ENCODE measurements at regions not wholly inside any gene's neighbourhood (a gene's known extent, or its start where the extent isn't known, plus 50 kb on each side); places are given as distances from the start of the nearest gene placed in this dataset.
A peak's percentile ranks its signal among the peaks of the same experiment; 100 is the strongest.

GRCh38 chr6:167054987-167055386 lies 55.8 kb downstream of the CEP43 start:
- DNase-seq (ENCODE audit: low read depth in 1 of 2, low spot score in 1 of 2): no peak
- H3K27me3 ChIP-seq (ENCODE audit: insufficient read depth, poor library complexity, severe bottlenecking): no peaks in the 10 kb centered on the region
- no peak overlapping the region for H3K4me3 ChIP-seq (replicated peaks; ENCODE audit: insufficient read depth, low read length)
- TF ChIP-seq POLR2AphosphoS5 (IDR thresholded peaks at IDR 0.05; ENCODE audit: low read depth): no peak
- TF ChIP-seq GABPA (IDR thresholded peaks at IDR 0.05; ENCODE audit: low read depth): no peak
- no peak for TF ChIP-seq CTCF (IDR thresholded peaks at IDR 0.05; ENCODE audit: insufficient read depth, low read length)
- TF ChIP-seq REST (IDR thresholded peaks at IDR 0.05; ENCODE audit: insufficient replicate concordance, low read depth): no peak
- no peak for TF ChIP-seq SPI1 (IDR thresholded peaks at IDR 0.05; ENCODE audit: borderline replicate concordance, low read depth)
- 0 out of 2 replicates have a peak overlapping the region, but pooled peaks have one; percentile 8 for H3K27ac ChIP-seq (replicated peaks)

GRCh38 chr6:167056370-167056769 lies 57.2 kb downstream of the CEP43 start:
- H3K4me3 ChIP-seq (replicated peaks; ENCODE audit: insufficient read depth, low read length): no peak overlapping the region
- no peak for TF ChIP-seq CTCF (IDR thresholded peaks at IDR 0.05; ENCODE audit: insufficient read depth, low read length)
- peak; percentile 84 for TF ChIP-seq POLR2AphosphoS5 (IDR thresholded peaks at IDR 0.05; ENCODE audit: low read depth)
- peak; percentile 40; the same call in 1 of the 2 replicates for TF ChIP-seq SPI1 (IDR thresholded peaks at IDR 0.05; ENCODE audit: borderline replicate concordance, low read depth)
- TF ChIP-seq REST (IDR thresholded peaks at IDR 0.05; ENCODE audit: insufficient replicate concordance, low read depth): peak; percentile 29
- TF ChIP-seq GABPA (IDR thresholded peaks at IDR 0.05; ENCODE audit: low read depth): peak; percentile 28; the same call in 1 of the 2 replicates
- peak; percentile 66 to 87 for DNase-seq (ENCODE audit: low read depth in 1 of 2, low spot score in 1 of 2)
- no peaks in the 10 kb centered on the region for H3K27me3 ChIP-seq (ENCODE audit: insufficient read depth, poor library complexity, severe bottlenecking)
- peak overlapping the region; percentile 7 for H3K27ac ChIP-seq (replicated peaks)

- TF ChIP-seq CTCF (IDR thresholded peaks at IDR 0.05; ENCODE audit: insufficient read depth, low read length): no peak
- H3K4me3 ChIP-seq (replicated peaks; ENCODE audit: insufficient read depth, low read length): no peak overlapping the region
- no peak overlapping the region for H3K27ac ChIP-seq (replicated peaks)
- no peaks in the 10 kb centered on the region for H3K27me3 ChIP-seq (ENCODE audit: insufficient read depth, poor library complexity, severe bottlenecking)
- no peak for DNase-seq (ENCODE audit: low read depth in 1 of 2, low spot score in 1 of 2)
These were observed 59.1 kb downstream of the CEP43 start for GRCh38 chr6:167058261-167058660.
